Subcutaneous abdominal adipose tissue (tissue), 5 donors: ENCODE measurements at regions not wholly inside any gene's neighbourhood (a gene's known extent, or its start where the extent isn't known, plus 50 kb on each side); places are given as distances from the start of the nearest gene placed in this dataset.
"Not testable (repeated sequence)": the region's sequence is repeated elsewhere in the genome, so short reads cannot be mapped to it uniquely, and the experiment has no call there.

Source experiments
- H3K27ac ChIP-seq: one replicate; pipeline ENCODE4 v1.7.0; 2013; ENCODE audit warnings: low read depth, mild to moderate bottlenecking, inconsistent platforms, low read length, moderate library complexity
- H3K27me3 ChIP-seq, 5 donors: one replicate each; pipeline ENCODE4 v1.7.0; 2013; ENCODE audit warnings: low read length in 5 of 5, inconsistent platforms in 1 of 5; ENCODE audit not compliant: control insufficient read depth in 5 of 5, insufficient read depth in 4 of 5
- H3K36me3 ChIP-seq, 5 donors: one replicate each; pipeline ENCODE4 v1.7.0; 2013; ENCODE audit warnings: low read length in 5 of 5; ENCODE audit not compliant: control insufficient read depth in 5 of 5, insufficient read depth in 5 of 5
- H3K4me1 ChIP-seq, 5 donors: one replicate each; pipeline ENCODE4 v1.7.0; 2013; ENCODE audit warnings: low read length in 5 of 5, mild to moderate bottlenecking in 3 of 5, moderate library complexity in 1 of 5; ENCODE audit not compliant: control insufficient read depth in 5 of 5, insufficient read depth in 5 of 5
- H3K4me3 ChIP-seq, 5 donors: one replicate each; pipeline ENCODE4 v1.7.0; 2013; ENCODE audit warnings: low read length in 5 of 5, low read depth in 1 of 5
- H3K9ac ChIP-seq, 5 donors: one replicate each; pipeline ENCODE4 v1.7.0; 2013; ENCODE audit warnings: low read length in 5 of 5, mild to moderate bottlenecking in 4 of 5, moderate library complexity in 3 of 5
- H3K9me3 ChIP-seq, 5 donors: one replicate each; pipeline ENCODE4 v1.7.0; 2013; ENCODE audit warnings: low read length in 5 of 5; ENCODE audit not compliant: control insufficient read depth in 5 of 5
- donor health status: healthy.
- donor health status: healthy.
- donor health status: healthy.
- donor health status: healthy.
- donor health status: healthy.

DNA sequence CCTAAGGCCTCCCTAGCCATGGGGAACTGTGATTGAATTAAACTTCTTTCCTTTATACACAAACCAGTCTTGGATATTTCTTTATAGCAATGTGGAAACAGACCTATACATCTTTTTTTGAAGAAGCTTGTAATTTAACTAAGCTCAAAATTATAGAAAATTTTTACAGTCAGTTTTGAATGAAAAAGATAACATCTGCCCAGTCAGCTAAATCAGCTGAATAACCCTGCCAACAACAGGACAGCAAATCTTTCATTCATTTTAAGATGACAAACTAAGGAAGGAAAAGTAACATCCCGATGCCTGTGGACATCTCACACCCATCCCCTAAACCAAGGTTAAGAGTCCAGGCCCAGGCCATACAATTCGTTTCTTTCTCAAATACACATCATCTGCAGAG is 541.3 kb upstream of the SLC39A10 start:
- Histone ChIP-seq H3K27me3 (no peaks in the 10 kb centered on the region), H3K9me3 (peaks cover 0 to 6% (median 5%) of the 10 kb centered on the region in 5 donors), H3K4me3 (no peak overlapping the region), H3K9ac (no peak overlapping the region), H3K4me1 (no peaks in the 10 kb centered on the region), H3K27ac (no peak overlapping the region), H3K36me3 (no peaks in the 10 kb centered on the region)

- H3K9ac ChIP-seq: no peak overlapping the region
- no peaks in the 10 kb centered on the region for H3K27me3 ChIP-seq
- H3K36me3 ChIP-seq: no peaks in the 10 kb centered on the region
- H3K27ac ChIP-seq: no peak overlapping the region
- no peak overlapping the region for H3K4me3 ChIP-seq
- no peaks in the 10 kb centered on the region for H3K4me1 ChIP-seq
- H3K9me3 ChIP-seq: peaks cover 0 to 5% (median 0%) of the 10 kb centered on the region in 5 donors
Observed at GRCh38 chr2:195108182-195108581, 548.8 kb upstream of the SLC39A10 start.

DNA sequence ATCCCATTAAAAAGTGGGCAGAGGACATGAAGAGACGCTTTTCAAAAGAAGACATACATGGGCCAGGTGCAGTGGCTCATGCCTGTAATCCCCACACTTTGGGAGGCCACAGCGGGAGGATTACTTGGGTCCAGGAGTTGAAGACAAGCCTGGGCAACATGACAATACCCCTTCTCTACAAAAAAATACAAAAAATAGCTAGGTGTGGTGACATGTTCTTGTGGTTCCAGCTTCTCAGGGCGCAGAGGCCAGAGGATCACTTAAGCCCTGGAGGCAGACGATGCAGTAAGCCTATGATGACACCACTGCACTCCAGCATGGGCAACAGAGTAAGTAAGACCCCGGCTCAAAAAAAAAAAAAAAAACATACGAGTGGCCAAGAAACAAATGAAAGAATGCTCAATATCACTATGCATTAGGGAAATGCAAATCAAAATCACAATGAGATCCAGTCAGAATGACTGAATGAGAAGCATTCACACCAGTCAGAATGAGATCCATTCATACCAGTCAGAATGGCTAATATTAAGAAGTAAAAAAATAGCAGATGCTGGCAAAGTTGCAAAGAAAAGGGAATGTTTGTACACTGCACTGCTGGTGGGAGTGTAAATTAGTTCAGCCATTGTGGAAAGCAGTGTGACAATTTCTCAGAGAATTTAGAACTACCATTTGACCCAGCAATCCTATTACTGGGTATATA is 550.2 kb upstream of the SLC39A10 start:
- Histone ChIP-seq H3K9ac (no peak overlapping the region), H3K27me3 (no peaks in the 10 kb centered on the region), H3K9me3 (no peaks in the 10 kb centered on the region), H3K36me3 (no peaks in the 10 kb centered on the region), H3K4me1 (no peaks in the 10 kb centered on the region), H3K27ac (no peak overlapping the region), H3K4me3 (no peak overlapping the region)

DNA sequence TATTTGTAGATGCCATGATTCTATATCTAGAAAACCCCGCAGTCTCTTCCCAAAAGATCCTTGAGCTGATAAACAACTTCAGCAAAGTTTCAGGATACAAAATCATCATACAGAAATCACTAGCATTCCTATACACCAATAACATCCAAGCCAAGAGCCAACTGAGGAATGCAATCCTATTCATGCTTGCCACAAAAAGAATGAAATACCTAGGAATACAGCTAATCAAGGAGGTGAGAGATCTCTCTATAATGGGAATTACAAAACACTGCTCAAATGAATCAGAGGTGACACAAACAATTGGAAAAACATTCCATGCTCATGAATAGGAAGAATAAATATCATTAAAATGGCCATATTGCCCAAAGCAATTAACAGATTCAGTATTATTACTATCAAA is 551.4 kb upstream of the SLC39A10 start:
- no peaks in the 10 kb centered on the region for H3K9me3 ChIP-seq
- no peak overlapping the region for H3K27ac ChIP-seq
- H3K36me3 ChIP-seq: no peaks in the 10 kb centered on the region
- no peak overlapping the region for H3K4me3 ChIP-seq
- H3K9ac ChIP-seq: no peak overlapping the region
- no peaks in the 10 kb centered on the region for H3K27me3 ChIP-seq
- no peaks in the 10 kb centered on the region for H3K4me1 ChIP-seq

GRCh38 chr2:195094330-195094729 is 562.7 kb upstream of the SLC39A10 start:
- no peak overlapping the region for H3K4me3 ChIP-seq
- H3K36me3 ChIP-seq: no peaks in the 10 kb centered on the region
- no peaks in the 10 kb centered on the region for H3K27me3 ChIP-seq
- no peak overlapping the region for H3K9ac ChIP-seq
- H3K9me3 ChIP-seq: peaks cover 0 to 8% (median 2%) of the 10 kb centered on the region in 5 donors
- H3K4me1 ChIP-seq: no peaks in the 10 kb centered on the region
- H3K27ac ChIP-seq: no peak overlapping the region

GRCh38 chr2:195092341-195092740 is 564.7 kb upstream of the SLC39A10 start:
- Histone ChIP-seq H3K4me1 (no peaks in the 10 kb centered on the region), H3K9me3 (peaks cover 0 to 8% (median 2%) of the 10 kb centered on the region in 5 donors), H3K27me3 (no peaks in the 10 kb centered on the region), H3K4me3 (no peak overlapping the region), H3K27ac (no peak overlapping the region), H3K9ac (no peak overlapping the region), H3K36me3 (no peaks in the 10 kb centered on the region)

GRCh38 chr2:195072806-195073205 is 584.2 kb upstream of the SLC39A10 start:
- not testable (repeated sequence) for H3K4me1 ChIP-seq, H3K9ac ChIP-seq, H3K27ac ChIP-seq, H3K27me3 ChIP-seq, H3K4me3 ChIP-seq, H3K36me3 ChIP-seq, H3K9me3 ChIP-seq

- Histone ChIP-seq H3K27ac (no peak overlapping the region), H3K9ac (no peak overlapping the region), H3K4me3 (no peak overlapping the region), H3K9me3 (no peaks in the 10 kb centered on the region), H3K27me3 (no peaks in the 10 kb centered on the region), H3K36me3 (no peaks in the 10 kb centered on the region), H3K4me1 (no peaks in the 10 kb centered on the region)
Observed at GRCh38 chr2:195057001-195057400, 600.0 kb upstream of the SLC39A10 start.

- no peaks in the 10 kb centered on the region for H3K4me1 ChIP-seq
- no peak overlapping the region for H3K27ac ChIP-seq
- H3K9me3 ChIP-seq: no peaks in the 10 kb centered on the region
- H3K9ac ChIP-seq: no peak overlapping the region
- H3K4me3 ChIP-seq: no peak overlapping the region
- H3K36me3 ChIP-seq: no peaks in the 10 kb centered on the region
- no peaks in the 10 kb centered on the region for H3K27me3 ChIP-seq
Observed at GRCh38 chr2:195055996-195056395, 601.0 kb upstream of the SLC39A10 start.

DNA sequence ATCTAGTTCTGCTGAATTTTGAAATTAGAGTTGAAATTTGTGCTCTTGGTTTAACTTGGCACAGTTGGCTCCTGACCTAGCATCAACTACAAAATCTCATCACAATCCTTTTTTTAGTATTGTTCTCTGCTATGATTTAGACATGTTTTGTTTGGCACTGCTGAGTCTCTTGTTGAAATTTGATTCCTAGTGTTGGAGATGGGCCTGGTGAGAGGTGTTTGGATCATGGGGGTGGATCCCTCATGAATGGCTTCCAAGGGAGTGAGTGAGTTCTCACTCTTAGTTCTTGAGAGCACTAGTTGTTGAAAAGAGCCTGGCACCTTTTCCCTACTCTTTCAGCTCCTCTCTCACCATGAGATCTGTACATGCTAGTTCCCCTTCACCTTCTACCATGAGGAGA is 605.6 kb upstream of the SLC39A10 start:
- H3K9me3 ChIP-seq: no peaks in the 10 kb centered on the region
- no peaks in the 10 kb centered on the region for H3K36me3 ChIP-seq
- H3K4me3 ChIP-seq: no peak overlapping the region
- H3K9ac ChIP-seq: no peak overlapping the region
- H3K27ac ChIP-seq: no peak overlapping the region
- H3K27me3 ChIP-seq: no peaks in the 10 kb centered on the region
- no peaks in the 10 kb centered on the region for H3K4me1 ChIP-seq
